ENCODE measurements at regions not wholly inside any gene's neighbourhood (a gene's known extent, or its start where the extent isn't known, plus 50 kb on each side); places are given as distances from the start of the nearest gene placed in this dataset.
A peak's percentile ranks its signal among the peaks of the same experiment; 100 is the strongest.

DNA sequence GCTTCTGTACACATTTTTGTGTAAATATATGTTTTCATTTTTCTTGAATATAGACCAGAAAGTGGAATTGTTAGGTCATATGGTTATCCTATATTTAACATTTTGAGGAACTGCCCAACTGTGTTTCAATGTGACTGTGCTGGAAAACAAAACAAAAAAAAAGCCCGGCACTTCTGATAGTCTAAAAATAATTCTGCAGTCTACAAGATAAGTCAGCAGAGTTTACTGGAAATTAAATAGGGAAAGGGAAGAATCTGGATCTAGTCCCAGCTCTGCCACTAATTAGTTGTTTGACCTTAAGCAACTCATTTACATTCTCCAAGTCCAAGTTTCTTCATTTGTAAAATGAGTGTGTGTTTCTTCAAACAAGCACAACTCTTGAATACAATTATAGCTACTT is 869.1 kb upstream of the B3GALT2 start:
- H3K4me3 ChIP-seq, result no peak overlapping the region
- H3K36me3 ChIP-seq, result no peaks in the 10 kb centered on the region

DNA sequence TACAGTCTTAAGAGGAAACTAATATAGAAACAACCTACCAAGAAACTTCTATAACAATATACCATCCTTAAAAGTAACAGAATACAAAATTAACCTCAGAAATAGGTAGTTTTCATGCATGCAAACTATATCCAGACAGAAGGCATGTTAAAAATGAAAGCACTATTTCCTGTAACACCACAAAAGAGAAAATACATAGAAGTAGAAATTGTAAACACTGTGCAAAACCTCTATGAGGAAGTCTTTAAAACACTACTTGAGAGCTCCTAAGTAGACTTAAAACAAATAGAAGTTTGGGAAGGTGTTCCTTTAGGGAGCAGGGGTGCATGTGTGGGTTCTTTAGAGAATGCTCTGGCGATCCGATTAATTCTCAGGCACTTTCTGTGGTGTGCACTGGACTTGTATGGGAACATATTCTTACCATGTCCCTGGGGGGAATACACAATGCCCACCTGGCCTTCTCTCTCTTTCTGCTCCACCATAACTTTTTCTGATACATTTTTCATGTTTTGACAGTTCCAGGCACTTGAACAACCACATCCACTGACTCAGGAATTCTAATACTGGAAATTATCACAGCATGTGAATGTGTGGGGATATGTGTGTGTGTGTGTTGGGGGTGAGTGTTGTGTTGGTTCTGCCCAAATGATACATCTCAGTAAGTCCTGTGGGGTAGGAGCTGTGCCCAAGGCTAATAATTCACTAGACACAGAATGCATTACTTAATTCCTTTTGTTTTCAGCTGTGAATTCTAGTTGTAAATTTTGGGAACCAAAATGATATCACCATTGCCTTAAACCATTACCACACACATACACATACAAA is 866.3 kb upstream of the B3GALT2 start:
- H3K4me1 ChIP-seq (replicated peaks), result no peaks in the 10 kb centered on the region
- no peak overlapping the region for H3K27ac ChIP-seq
- no peaks in the 10 kb centered on the region for H3K27me3 ChIP-seq (replicated peaks)
- no peaks in the 10 kb centered on the region for H3K36me3 ChIP-seq
- H3K4me3 ChIP-seq, result no peak overlapping the region
- DNase-seq (ENCODE audit: low read depth in 1 of 2, low spot score in 2 of 2), result no peak
- H3K9me3 ChIP-seq (replicated peaks), result no peaks in the 10 kb centered on the region

More for the DNA sequence above, 869.1 kb upstream of the B3GALT2 start:
- H3K9me3 ChIP-seq (replicated peaks), result no peaks in the 10 kb centered on the region
- no peaks in the 10 kb centered on the region for H3K4me1 ChIP-seq (replicated peaks)
- DNase-seq (ENCODE audit: low read depth in 1 of 2, low spot score in 2 of 2), result no peak
- no peak overlapping the region for H3K27ac ChIP-seq
- H3K27me3 ChIP-seq (replicated peaks), result no peaks in the 10 kb centered on the region

DNA sequence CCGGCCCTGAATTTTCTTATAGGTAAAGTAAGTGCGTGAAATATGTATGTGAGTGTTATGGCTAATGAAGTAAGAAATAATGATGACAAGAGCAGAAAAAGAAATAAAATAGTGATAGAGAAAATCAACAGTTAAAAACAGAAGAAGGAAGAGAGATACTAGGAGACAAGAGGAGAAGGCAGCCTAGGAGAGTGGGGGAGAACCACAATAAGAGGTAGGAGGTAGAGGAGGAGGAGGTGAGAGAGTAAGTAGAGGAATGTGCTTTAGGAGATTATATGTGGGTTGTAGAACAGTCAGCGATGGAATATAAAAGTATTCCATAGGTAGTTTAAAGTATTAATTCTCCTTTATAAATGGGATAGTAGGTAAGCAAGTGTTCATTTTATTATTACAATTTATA is 861.5 kb upstream of the B3GALT2 start:
- Histone ChIP-seq H3K4me3 (no peak overlapping the region), H3K4me1 (replicated peaks) (peaks cover 18% of the 10 kb centered on the region), H3K9me3 (replicated peaks) (no peaks in the 10 kb centered on the region), H3K27me3 (replicated peaks) (no peaks in the 10 kb centered on the region), H3K36me3 (no peaks in the 10 kb centered on the region), H3K27ac (no peak overlapping the region)
- DNase-seq (ENCODE audit: low read depth in 1 of 2, low spot score in 2 of 2), result no peak

DNA sequence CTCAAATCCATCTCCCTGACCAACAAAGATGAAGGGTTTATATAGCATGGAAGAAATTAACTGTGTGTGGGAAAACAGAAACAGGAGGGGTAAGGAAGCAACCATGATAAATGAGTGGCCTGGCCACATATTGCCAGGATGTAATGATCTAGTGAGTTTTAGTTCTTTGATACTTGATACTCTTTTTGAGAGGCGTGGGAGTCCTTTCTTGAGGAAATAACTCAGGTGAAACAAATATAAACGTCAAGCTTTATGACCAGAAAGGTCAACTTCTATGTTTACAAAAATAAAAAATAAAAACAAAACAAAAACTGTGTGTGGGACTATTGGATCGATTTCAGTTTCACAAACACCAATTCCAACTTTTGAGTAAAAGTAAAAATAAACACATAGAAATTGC is 860.8 kb upstream of the B3GALT2 start:
- Histone ChIP-seq H3K9me3 (replicated peaks) (no peaks in the 10 kb centered on the region), H3K27me3 (replicated peaks) (no peaks in the 10 kb centered on the region), H3K4me3 (no peak overlapping the region), H3K36me3 (no peaks in the 10 kb centered on the region), H3K27ac (no peak overlapping the region), H3K4me1 (replicated peaks) (peaks cover 18% of the 10 kb centered on the region)
- DNase-seq (ENCODE audit: low read depth in 1 of 2, low spot score in 2 of 2), result no peak

DNA sequence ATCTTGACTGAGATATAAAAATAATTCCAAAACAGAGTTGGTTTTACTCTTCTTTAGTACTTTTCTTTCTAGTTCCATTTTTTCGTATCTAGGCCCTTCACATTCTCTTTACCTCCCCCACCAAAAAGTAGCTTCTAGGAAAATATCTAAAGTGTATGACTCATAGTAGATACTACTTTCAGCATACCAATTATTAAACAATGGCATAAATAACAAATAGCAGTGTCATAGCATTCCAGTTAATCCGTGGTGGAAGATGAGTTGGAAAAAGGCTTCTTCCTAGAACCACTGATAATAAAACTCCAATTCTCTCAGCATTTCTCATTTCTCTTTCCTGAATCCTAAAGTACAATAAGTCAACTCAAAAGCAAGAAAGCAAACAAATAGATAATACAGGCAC is 859.0 kb upstream of the B3GALT2 start:
- Histone ChIP-seq H3K36me3 (no peaks in the 10 kb centered on the region), H3K4me1 (replicated peaks) (peaks cover 18% of the 10 kb centered on the region), H3K27ac (peak overlapping the region; percentile 25), H3K27me3 (replicated peaks) (no peaks in the 10 kb centered on the region), H3K9me3 (replicated peaks) (no peaks in the 10 kb centered on the region), H3K4me3 (no peak overlapping the region)
- DNase-seq (ENCODE audit: low read depth in 1 of 2, low spot score in 2 of 2), result peak in 1 of 2 experiments; percentile 58

DNA sequence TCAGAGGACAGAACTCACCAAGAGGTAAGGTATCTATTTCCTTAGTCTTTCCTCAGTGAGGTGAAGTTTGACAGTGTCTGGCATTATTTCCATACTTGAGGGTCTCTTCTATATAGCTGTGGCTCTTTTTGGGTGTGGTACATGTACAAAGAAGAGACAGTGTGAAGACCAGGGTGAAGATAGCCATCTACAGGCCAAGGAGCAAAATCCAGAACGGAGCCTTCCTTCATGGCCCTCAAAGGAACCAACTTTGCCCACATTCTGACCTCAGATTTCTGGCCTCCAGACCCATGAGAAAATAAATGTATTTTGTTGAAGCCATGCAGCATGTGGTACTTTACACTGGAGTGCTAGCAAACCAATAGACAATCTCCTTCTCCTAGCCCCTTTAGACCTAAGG is 858.5 kb upstream of the B3GALT2 start:
- Histone ChIP-seq H3K4me1 (replicated peaks) (peaks cover 18% of the 10 kb centered on the region), H3K27ac (peak overlapping the region; percentile 25), H3K9me3 (replicated peaks) (no peaks in the 10 kb centered on the region), H3K4me3 (no peak overlapping the region), H3K27me3 (replicated peaks) (no peaks in the 10 kb centered on the region), H3K36me3 (no peaks in the 10 kb centered on the region)
- DNase-seq (ENCODE audit: low read depth in 1 of 2, low spot score in 2 of 2), result peak in 1 of 2 experiments; percentile 2

DNA sequence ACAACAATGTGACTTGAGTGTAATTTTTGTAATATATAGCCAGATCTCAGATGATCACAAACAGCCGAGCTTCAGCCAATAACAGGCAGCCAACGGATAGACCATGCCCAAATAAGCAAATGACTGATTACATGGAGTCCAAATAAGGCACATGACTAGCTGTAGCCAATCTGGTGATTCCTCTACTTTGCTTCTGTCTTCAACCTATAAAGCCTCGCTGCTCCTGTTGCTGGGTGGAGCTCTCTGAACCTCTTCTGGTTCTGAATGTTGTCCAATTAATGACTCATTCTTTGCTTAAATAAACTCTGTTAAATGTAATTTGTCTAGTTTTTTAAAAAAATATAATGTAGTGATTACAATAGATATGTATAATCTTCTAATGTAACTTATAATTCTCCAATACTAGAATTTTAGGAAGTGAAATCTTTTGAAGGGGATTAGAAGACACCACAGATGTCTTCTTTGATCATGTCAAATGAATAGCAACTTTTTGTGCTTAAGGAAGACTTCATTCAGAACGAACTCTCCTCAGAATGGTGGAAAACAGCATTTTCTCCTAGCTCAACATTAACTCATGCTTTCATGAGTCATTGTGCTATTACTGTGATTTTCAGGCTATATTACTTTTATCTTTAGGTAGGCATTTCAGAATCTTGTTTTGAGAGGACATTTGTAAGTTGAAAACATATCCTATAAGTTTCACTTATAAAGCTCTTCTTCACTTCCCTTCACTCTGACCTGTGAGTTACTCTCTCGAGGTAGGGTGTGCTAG is 857.8 kb upstream of the B3GALT2 start:
- H3K9me3 ChIP-seq (replicated peaks), result no peaks in the 10 kb centered on the region
- no peak for DNase-seq (ENCODE audit: low read depth in 1 of 2, low spot score in 2 of 2)
- H3K27me3 ChIP-seq (replicated peaks), result no peaks in the 10 kb centered on the region
- H3K36me3 ChIP-seq, result no peaks in the 10 kb centered on the region
- peaks cover 18% of the 10 kb centered on the region for H3K4me1 ChIP-seq (replicated peaks)
- H3K4me3 ChIP-seq, result no peak overlapping the region
- H3K27ac ChIP-seq, result peak overlapping the region; percentile 25

DNA sequence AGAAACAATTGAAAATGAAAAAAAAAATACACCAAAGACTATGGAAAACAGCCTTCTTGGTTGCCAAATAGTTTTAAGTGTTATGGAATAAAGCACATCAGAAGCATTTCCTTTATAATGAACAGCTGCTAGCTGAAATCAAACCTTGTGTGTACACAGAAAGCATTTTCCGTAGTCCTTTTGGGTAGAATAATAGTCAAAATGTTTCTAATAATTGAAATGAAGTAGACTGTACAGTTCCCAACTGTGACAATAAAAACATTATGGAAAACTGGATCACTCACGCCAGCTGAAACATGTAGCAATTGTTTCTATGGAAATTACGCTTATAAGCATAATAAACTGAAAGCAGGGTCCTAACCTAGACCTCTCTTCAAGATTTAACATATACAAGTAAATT is 856.3 kb upstream of the B3GALT2 start:
- H3K9me3 ChIP-seq (replicated peaks), result no peaks in the 10 kb centered on the region
- no peak overlapping the region for H3K27ac ChIP-seq
- H3K4me3 ChIP-seq, result no peak overlapping the region
- H3K36me3 ChIP-seq, result no peaks in the 10 kb centered on the region
- H3K4me1 ChIP-seq (replicated peaks), result peaks cover 18% of the 10 kb centered on the region
- H3K27me3 ChIP-seq (replicated peaks), result no peaks in the 10 kb centered on the region
- DNase-seq (ENCODE audit: low read depth in 1 of 2, low spot score in 2 of 2), result no peak

DNA sequence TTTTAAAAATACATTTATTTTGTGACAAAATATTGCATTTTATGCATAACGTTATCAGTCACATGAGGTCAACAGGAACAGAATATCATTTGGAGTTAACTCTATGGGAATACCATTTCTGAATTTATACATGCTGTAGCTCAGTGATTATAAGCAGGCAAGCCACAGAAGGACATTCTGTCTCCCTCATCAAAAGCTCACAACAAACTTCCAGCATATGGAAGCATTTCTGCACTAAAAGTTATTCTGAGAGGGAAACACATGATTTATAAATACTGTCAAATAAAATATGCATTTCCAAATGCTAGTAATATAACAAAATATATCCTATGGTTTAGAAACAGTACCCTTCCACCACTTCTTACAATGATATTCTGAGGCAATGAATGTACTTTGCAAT is 854.1 kb upstream of the B3GALT2 start:
- H3K27ac ChIP-seq, result no peak overlapping the region
- H3K4me1 ChIP-seq (replicated peaks), result peaks cover 11% of the 10 kb centered on the region
- H3K36me3 ChIP-seq, result no peaks in the 10 kb centered on the region
- no peaks in the 10 kb centered on the region for H3K27me3 ChIP-seq (replicated peaks)
- DNase-seq (ENCODE audit: low read depth in 1 of 2, low spot score in 2 of 2), result no peak
- no peak overlapping the region for H3K4me3 ChIP-seq
- no peaks in the 10 kb centered on the region for H3K9me3 ChIP-seq (replicated peaks)

DNA sequence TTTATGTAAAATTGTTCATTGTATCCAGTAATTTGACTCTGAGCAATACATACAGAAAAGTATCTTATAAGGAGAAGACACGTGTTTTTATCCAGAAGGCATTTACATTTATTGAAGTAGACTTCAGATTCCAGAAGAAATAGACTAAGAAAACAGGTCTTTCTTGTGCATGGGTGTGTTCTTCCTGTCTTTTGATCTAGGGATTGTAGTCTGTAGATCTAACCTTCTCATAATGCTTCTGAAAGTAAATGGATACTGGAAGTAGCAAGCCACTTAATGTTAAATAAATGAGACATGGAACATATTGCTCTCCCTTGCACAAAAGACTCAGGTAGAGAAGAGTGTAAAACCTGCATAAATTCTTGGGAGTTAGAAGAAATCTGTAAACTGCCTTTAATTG is 853.2 kb upstream of the B3GALT2 start:
- no peaks in the 10 kb centered on the region for H3K36me3 ChIP-seq
- no peak for DNase-seq (ENCODE audit: low read depth in 1 of 2, low spot score in 2 of 2)
- no peak overlapping the region for H3K4me3 ChIP-seq
- no peak overlapping the region for H3K27ac ChIP-seq
- peaks cover 4% of the 10 kb centered on the region for H3K4me1 ChIP-seq (replicated peaks)
- H3K27me3 ChIP-seq (replicated peaks), result no peaks in the 10 kb centered on the region
- no peaks in the 10 kb centered on the region for H3K9me3 ChIP-seq (replicated peaks)

DNA sequence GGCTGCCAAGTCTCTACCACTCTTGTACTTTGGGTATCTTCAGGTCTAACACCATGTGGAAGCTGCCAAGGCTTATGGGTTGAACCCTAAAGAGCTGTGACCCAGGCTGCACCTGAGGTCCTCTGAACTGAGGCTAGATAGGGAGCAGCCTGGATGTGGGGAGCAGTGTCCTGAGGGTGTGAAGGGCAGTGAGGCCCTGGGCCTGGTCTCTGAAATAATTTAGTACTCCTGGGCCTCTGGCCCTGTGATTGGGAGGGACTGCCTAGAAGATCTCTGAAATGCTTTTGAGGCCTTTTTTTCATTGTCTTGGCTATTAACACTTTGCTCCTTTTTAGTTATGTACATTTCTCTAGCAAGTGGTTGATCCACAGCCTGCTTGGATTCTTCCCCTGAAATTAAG is 847.2 kb upstream of the B3GALT2 start:
- no peaks in the 10 kb centered on the region; the same call in 1 of the 2 replicates for H3K9me3 ChIP-seq (replicated peaks)
- H3K4me1 ChIP-seq (replicated peaks), result no peaks in the 10 kb centered on the region
- H3K27me3 ChIP-seq (replicated peaks), result no peaks in the 10 kb centered on the region
- DNase-seq (ENCODE audit: low read depth in 1 of 2, low spot score in 2 of 2), result no peak
- no peaks in the 10 kb centered on the region for H3K36me3 ChIP-seq
- H3K27ac ChIP-seq, result no peak overlapping the region
- H3K4me3 ChIP-seq, result no peak overlapping the region

DNA sequence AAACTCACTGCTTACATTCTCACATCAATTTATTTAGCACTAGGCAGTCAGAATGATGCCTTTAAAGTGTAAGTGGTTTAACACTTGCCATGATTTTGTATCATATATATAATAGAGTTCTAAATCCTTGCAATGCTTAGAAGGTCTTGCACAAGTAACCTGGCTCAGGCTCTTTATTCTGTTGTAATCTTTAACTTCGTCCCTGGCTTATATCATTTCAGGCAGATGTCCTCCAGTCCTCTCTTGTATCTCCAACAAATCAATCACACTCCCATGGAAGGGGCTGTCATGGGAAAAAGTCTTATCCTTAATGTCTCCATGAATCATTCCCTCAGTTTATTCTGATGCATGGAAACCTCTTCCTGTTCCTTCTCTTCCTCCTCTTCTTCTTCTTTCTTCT is 841.6 kb upstream of the B3GALT2 start:
- H3K27me3 ChIP-seq (replicated peaks), result no peaks in the 10 kb centered on the region
- no peak overlapping the region for H3K4me3 ChIP-seq
- H3K9me3 ChIP-seq (replicated peaks), result no peaks in the 10 kb centered on the region
- H3K27ac ChIP-seq, result no peak overlapping the region
- H3K36me3 ChIP-seq, result no peaks in the 10 kb centered on the region
- DNase-seq (ENCODE audit: low read depth in 1 of 2, low spot score in 2 of 2), result no peak
- no peaks in the 10 kb centered on the region for H3K4me1 ChIP-seq (replicated peaks)

DNA sequence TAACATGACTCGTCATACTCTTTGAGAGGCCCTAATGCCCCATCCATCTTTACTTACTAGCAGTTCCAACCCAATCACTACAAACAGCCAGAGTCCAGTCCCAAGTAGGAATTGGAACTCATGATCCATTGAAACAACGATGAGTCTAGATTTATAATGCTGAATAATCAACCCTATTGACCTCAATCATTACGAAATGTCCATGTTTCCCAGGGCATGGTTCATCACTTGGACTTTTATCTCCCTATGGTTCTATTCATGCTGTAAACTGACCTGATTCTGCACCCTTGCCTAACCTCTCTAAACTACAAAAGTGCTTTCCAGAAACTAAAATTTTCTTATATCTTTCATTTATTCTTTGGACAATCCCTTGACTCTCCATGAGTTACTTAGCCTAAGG is 840.0 kb upstream of the B3GALT2 start:
- H3K27ac ChIP-seq, result no peak overlapping the region
- no peak for DNase-seq (ENCODE audit: low read depth in 1 of 2, low spot score in 2 of 2)
- no peaks in the 10 kb centered on the region for H3K27me3 ChIP-seq (replicated peaks)
- no peaks in the 10 kb centered on the region for H3K4me1 ChIP-seq (replicated peaks)
- H3K36me3 ChIP-seq, result no peaks in the 10 kb centered on the region
- H3K4me3 ChIP-seq, result no peak overlapping the region
- no peaks in the 10 kb centered on the region for H3K9me3 ChIP-seq (replicated peaks)

DNA sequence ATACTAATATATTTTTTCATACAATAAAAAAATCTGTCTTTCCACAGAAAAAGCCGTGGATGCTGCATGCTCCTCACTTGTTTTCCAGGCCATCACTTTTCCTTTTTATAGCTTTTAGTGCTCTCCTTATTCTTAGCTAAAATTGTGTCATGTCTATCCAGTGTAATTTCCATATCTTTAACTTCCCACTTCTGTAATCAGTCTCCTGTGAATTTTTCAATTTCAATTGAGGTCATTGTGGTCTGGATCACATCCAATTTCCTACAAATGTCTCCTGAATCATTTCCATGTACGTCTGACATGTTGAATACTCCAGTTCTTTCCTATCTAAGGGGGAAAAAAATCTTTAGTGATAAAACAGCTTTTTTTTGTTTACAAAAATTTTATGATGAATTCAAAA is 838.2 kb upstream of the B3GALT2 start:
- Histone ChIP-seq H3K27ac (no peak overlapping the region), H3K4me1 (replicated peaks) (no peaks in the 10 kb centered on the region)
- no peak for DNase-seq (ENCODE audit: low read depth in 1 of 2, low spot score in 2 of 2)

More for the DNA sequence above, 838.2 kb upstream of the B3GALT2 start:
- no peaks in the 10 kb centered on the region for H3K27me3 ChIP-seq (replicated peaks)
- H3K4me3 ChIP-seq, result no peak overlapping the region
- H3K9me3 ChIP-seq (replicated peaks), result no peaks in the 10 kb centered on the region
- no peaks in the 10 kb centered on the region for H3K36me3 ChIP-seq

All from SJSA1 (cell line).